ENCODE measurements at regions not wholly inside any gene's neighbourhood (a gene's known extent, or its start where the extent isn't known, plus 50 kb on each side); places are given as distances from the start of the nearest gene placed in this dataset.
A peak's percentile ranks its signal among the peaks of the same experiment; 100 is the strongest.

- peak; percentile 10 for DNase-seq (ENCODE audit: low read depth)
Observed at GRCh38 chr9:95756986-95757385, 118.5 kb upstream of the ERCC6L2 start.

- no peak for DNase-seq (ENCODE audit: low read depth)
Observed at GRCh38 chr9:95756101-95756500, 119.4 kb upstream of the ERCC6L2 start.

GRCh38 chr9:95755421-95755730 is 120.1 kb upstream of the ERCC6L2 start:
- no peak for DNase-seq (ENCODE audit: low read depth)

GRCh38 chr9:95754533-95755420 is 120.7 kb upstream of the ERCC6L2 start:
- DNase-seq (ENCODE audit: low read depth), result no peak

GRCh38 chr9:95753762-95754465 is 121.6 kb upstream of the ERCC6L2 start:
- DNase-seq (ENCODE audit: low read depth), result no peak

- DNase-seq (ENCODE audit: low read depth), result no peak
Observed at GRCh38 chr9:95752129-95752731, 123.3 kb upstream of the ERCC6L2 start.

GRCh38 chr9:95751520-95751790 is 124.0 kb upstream of the ERCC6L2 start:
- no peak for DNase-seq (ENCODE audit: low read depth)

GRCh38 chr9:95750725-95751519 is 124.6 kb upstream of the ERCC6L2 start:
- no peak for DNase-seq (ENCODE audit: low read depth)

GRCh38 chr9:95749493-95749892 is 126.0 kb upstream of the ERCC6L2 start:
- no peak for DNase-seq (ENCODE audit: low read depth)

- no peak for DNase-seq (ENCODE audit: low read depth)
Observed at GRCh38 chr9:95746408-95747180, 128.9 kb upstream of the ERCC6L2 start.

- DNase-seq (ENCODE audit: low read depth), result no peak
Observed at GRCh38 chr9:95742821-95743220, 132.7 kb upstream of the ERCC6L2 start.

GRCh38 chr9:95741631-95742030 is 133.9 kb upstream of the ERCC6L2 start:
- DNase-seq (ENCODE audit: low read depth), result no peak

GRCh38 chr9:95740217-95741004 is 135.1 kb upstream of the ERCC6L2 start:
- DNase-seq (ENCODE audit: low read depth), result no peak

- no peak for DNase-seq (ENCODE audit: low read depth)
Observed at GRCh38 chr9:95738438-95738837, 137.1 kb upstream of the ERCC6L2 start.

- DNase-seq (ENCODE audit: low read depth), result no peak
Observed at GRCh38 chr9:95736891-95737522, 138.5 kb upstream of the ERCC6L2 start.

GRCh38 chr9:95736370-95736769 is 139.1 kb upstream of the ERCC6L2 start:
- DNase-seq (ENCODE audit: low read depth), result peak; percentile 22

GRCh38 chr9:95735701-95736100 is 139.8 kb upstream of the ERCC6L2 start:
- DNase-seq (ENCODE audit: low read depth), result no peak

- no peak for DNase-seq (ENCODE audit: low read depth)
Observed at GRCh38 chr9:95733741-95734666, 141.5 kb upstream of the ERCC6L2 start.

All from ELR (cell line).